ENCODE measurements at regions not wholly inside any gene's neighbourhood (a gene's known extent, or its start where the extent isn't known, plus 50 kb on each side); places are given as distances from the start of the nearest gene placed in this dataset.

DNA sequence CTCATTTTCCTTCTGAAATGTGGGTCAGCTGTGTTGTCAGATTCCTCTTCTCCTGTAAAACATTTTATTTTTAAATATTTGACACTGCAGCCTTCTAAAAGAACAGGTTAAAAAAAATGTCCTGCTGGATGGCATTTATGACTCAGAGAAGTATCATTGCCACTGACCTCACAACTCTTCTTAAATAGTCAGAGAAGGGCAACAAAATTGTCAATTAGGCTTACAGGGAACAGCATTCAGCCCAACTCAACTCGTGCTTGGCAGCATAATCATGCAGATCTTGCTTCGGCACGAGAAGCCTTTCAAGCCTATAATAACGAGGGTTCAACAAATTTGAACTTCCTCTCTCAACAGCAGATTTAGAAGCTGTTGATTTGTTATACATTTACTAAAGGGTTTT, 296.7 kb upstream of the DACH1 start:
- no peak overlapping the region for H3K4me3 ChIP-seq (ENCODE audit: low read depth, low read length, poor library complexity, severe bottlenecking)
- H3K9ac ChIP-seq (ENCODE audit: low read length) = no peak overlapping the region
- H3K4me2 ChIP-seq (ENCODE audit: low read length) = no peak overlapping the region
- no peaks in the 10 kb centered on the region for H3K79me2 ChIP-seq (ENCODE audit: insufficient read depth, low read length)
- no peaks in the 10 kb centered on the region for H3K9me3 ChIP-seq (ENCODE audit: low read length)
- H2AFZ ChIP-seq (ENCODE audit: low read length) = no peak overlapping the region
- no peaks in the 10 kb centered on the region for H3K9me2 ChIP-seq (ENCODE audit: low read depth, low read length)
- H3K27ac ChIP-seq (ENCODE audit: low read depth, low read length, poor library complexity, severe bottlenecking) = no peak overlapping the region
- no peaks in the 10 kb centered on the region for H3K4me1 ChIP-seq (ENCODE audit: insufficient read depth, low read length, severe bottlenecking)
- H4K20me1 ChIP-seq (ENCODE audit: insufficient read depth, low read length) = no peaks in the 10 kb centered on the region
- no peaks in the 10 kb centered on the region for H3K36me3 ChIP-seq (ENCODE audit: insufficient read depth, low read length)
- no peaks in the 10 kb centered on the region for H3F3A ChIP-seq (ENCODE audit: insufficient read depth, low read length)
- TF ChIP-seq CTCF (IDR thresholded peaks at IDR 0.05; ENCODE audit: low read length) (no peak), EZH2 (IDR thresholded peaks at IDR 0.05; ENCODE audit: borderline replicate concordance, low read length) (no peak)
- H3K27me3 ChIP-seq (ENCODE audit: insufficient read depth, low read length) = no peaks in the 10 kb centered on the region

DNA sequence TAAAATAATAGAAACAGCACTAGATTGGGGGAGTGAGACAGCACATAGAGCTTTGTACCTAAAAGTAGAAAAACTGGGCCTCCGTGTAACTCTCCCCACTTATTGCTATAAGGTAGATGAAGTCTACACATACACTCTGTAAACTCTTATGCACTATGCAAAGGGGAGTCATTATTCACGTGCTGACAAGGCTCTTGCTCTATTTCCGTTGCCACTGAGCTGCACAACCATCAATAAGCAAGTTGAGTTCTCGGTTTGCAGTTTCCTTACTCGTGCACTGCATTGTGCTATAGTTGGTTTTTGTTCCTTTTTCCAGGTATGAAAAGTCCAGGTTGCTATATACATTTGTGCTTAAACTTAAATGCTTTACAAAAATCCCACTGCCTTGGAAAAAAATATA, 294.0 kb upstream of the DACH1 start:
- no peaks in the 10 kb centered on the region for H3K79me2 ChIP-seq (ENCODE audit: insufficient read depth, low read length)
- H3K9me2 ChIP-seq (ENCODE audit: low read depth, low read length) = no peaks in the 10 kb centered on the region
- no peak overlapping the region for H3K9ac ChIP-seq (ENCODE audit: low read length)
- H3K27me3 ChIP-seq (ENCODE audit: insufficient read depth, low read length) = no peaks in the 10 kb centered on the region
- no peak overlapping the region for H3K27ac ChIP-seq (ENCODE audit: low read depth, low read length, poor library complexity, severe bottlenecking)
- no peak overlapping the region for H3K4me3 ChIP-seq (ENCODE audit: low read depth, low read length, poor library complexity, severe bottlenecking)
- H3K9me3 ChIP-seq (ENCODE audit: low read length) = no peaks in the 10 kb centered on the region
- no peaks in the 10 kb centered on the region for H3F3A ChIP-seq (ENCODE audit: insufficient read depth, low read length)
- no peaks in the 10 kb centered on the region for H4K20me1 ChIP-seq (ENCODE audit: insufficient read depth, low read length)
- TF ChIP-seq EZH2 (IDR thresholded peaks at IDR 0.05; ENCODE audit: borderline replicate concordance, low read length) (no peak), CTCF (IDR thresholded peaks at IDR 0.05; ENCODE audit: low read length) (no peak)
- no peaks in the 10 kb centered on the region for H3K36me3 ChIP-seq (ENCODE audit: insufficient read depth, low read length)
- H3K4me1 ChIP-seq (ENCODE audit: insufficient read depth, low read length, severe bottlenecking) = no peaks in the 10 kb centered on the region
- no peak overlapping the region for H2AFZ ChIP-seq (ENCODE audit: low read length)
- H3K4me2 ChIP-seq (ENCODE audit: low read length) = no peak overlapping the region

- Histone ChIP-seq H2AFZ (ENCODE audit: low read length) (no peak overlapping the region), H3K4me3 (ENCODE audit: low read depth, low read length, poor library complexity, severe bottlenecking) (no peak overlapping the region), H3K4me2 (ENCODE audit: low read length) (no peak overlapping the region), H4K20me1 (ENCODE audit: insufficient read depth, low read length) (no peaks in the 10 kb centered on the region), H3K9ac (ENCODE audit: low read length) (no peak overlapping the region), H3K4me1 (ENCODE audit: insufficient read depth, low read length, severe bottlenecking) (no peaks in the 10 kb centered on the region), H3K27ac (ENCODE audit: low read depth, low read length, poor library complexity, severe bottlenecking) (no peak overlapping the region), H3F3A (ENCODE audit: insufficient read depth, low read length) (no peaks in the 10 kb centered on the region), H3K9me3 (ENCODE audit: low read length) (no peaks in the 10 kb centered on the region), H3K79me2 (ENCODE audit: insufficient read depth, low read length) (no peaks in the 10 kb centered on the region), H3K36me3 (ENCODE audit: insufficient read depth, low read length) (no peaks in the 10 kb centered on the region), H3K27me3 (ENCODE audit: insufficient read depth, low read length) (no peaks in the 10 kb centered on the region), H3K9me2 (ENCODE audit: low read depth, low read length) (no peaks in the 10 kb centered on the region)
- no peak for TF ChIP-seq CTCF (IDR thresholded peaks at IDR 0.05; ENCODE audit: low read length)
- no peak for TF ChIP-seq EZH2 (IDR thresholded peaks at IDR 0.05; ENCODE audit: borderline replicate concordance, low read length)
Observed at GRCh38 chr13:72156760-72157159, 289.8 kb upstream of the DACH1 start.

Data from OCI-LY1 (cell line).